Transverse colon (tissue), 3 donors: ENCODE measurements at regions not wholly inside any gene's neighbourhood (a gene's known extent, or its start where the extent isn't known, plus 50 kb on each side); places are given as distances from the start of the nearest gene placed in this dataset.

Experiments used
- EP300 ChIP-seq: sonication (generic); formaldehyde crosslinking; IDR thresholded peaks from one replicate; pipeline ENCODE4 v1.6.1; 2017; ENCODE audit warnings: antibody characterized with exemption, low read depth
- TF ChIP-seq, protein P1 (sequence below), 5 experiments: fragments of 200-600 bp in 3 of 5; fragments of 450-650 bp in 2 of 5; sonication (generic) in 3 of 5; IDR thresholded peaks; 1 replicate in 2 of 5; 2 replicates in 3 of 5; pipeline ENCODE4 v1.5.1; 2016 to 2017; ENCODE audit warnings: antibody characterized with exemption in 5 of 5, inconsistent platforms in 3 of 5, mild to moderate bottlenecking in 2 of 5, moderate library complexity in 1 of 5

DNA sequence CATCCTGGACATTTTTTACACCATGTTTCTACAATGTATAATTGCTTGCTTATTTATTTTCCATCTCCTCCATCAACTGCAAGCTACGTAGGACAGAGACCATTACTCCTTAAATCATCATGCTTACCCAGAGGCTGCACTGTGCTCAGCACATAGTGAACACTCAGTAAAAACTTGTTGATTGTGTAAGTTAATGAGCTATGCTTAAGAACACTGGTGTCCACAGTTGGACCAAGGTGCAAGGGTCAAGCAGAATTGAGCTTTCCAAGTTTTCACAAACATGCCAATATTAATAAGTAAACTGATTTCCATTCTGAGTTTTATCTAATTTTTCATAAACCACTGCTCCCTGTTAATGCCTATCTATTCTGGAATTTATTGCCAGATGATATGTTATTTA, 464.2 kb upstream of the TCF4 start:
- TF ChIP-seq, protein P1, sequence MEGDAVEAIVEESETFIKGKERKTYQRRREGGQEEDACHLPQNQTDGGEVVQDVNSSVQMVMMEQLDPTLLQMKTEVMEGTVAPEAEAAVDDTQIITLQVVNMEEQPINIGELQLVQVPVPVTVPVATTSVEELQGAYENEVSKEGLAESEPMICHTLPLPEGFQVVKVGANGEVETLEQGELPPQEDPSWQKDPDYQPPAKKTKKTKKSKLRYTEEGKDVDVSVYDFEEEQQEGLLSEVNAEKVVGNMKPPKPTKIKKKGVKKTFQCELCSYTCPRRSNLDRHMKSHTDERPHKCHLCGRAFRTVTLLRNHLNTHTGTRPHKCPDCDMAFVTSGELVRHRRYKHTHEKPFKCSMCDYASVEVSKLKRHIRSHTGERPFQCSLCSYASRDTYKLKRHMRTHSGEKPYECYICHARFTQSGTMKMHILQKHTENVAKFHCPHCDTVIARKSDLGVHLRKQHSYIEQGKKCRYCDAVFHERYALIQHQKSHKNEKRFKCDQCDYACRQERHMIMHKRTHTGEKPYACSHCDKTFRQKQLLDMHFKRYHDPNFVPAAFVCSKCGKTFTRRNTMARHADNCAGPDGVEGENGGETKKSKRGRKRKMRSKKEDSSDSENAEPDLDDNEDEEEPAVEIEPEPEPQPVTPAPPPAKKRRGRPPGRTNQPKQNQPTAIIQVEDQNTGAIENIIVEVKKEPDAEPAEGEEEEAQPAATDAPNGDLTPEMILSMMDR (IDR thresholded peaks at IDR 0.05), result no peak
- no peak for TF ChIP-seq EP300
